GM12873 (cell line): ENCODE measurements at regions not wholly inside any gene's neighbourhood (a gene's known extent, or its start where the extent isn't known, plus 50 kb on each side); places are given as distances from the start of the nearest gene placed in this dataset.

Experiments used
- CTCF ChIP-seq: IDR thresholded peaks from 2 replicates; pipeline ENCODE4 v1.5.1; 2012; ENCODE audit warnings: low read depth, mild to moderate bottlenecking, moderate library complexity, low read length, control low read depth; ENCODE audit not compliant: insufficient read depth; ENCODE audit errors: missing control alignments

GRCh38 chr2:47253447-47253846, 77.1 kb upstream of the CALM2 start:
- TF ChIP-seq CTCF: no peak

- no peak for TF ChIP-seq CTCF
These were observed 75.0 kb upstream of the CALM2 start for GRCh38 chr2:47251404-47251675.

GRCh38 chr2:47250586-47251403, 74.5 kb upstream of the CALM2 start:
- TF ChIP-seq CTCF: no peak

GRCh38 chr2:47249931-47250330, 73.6 kb upstream of the CALM2 start:
- TF ChIP-seq CTCF: no peak

- no peak for TF ChIP-seq CTCF
These were observed 73.0 kb upstream of the CALM2 start for GRCh38 chr2:47249157-47249900.

GRCh38 chr2:47243596-47244323, 67.4 kb upstream of the CALM2 start:
- TF ChIP-seq CTCF: no peak

- TF ChIP-seq CTCF: no peak
These were observed 65.4 kb upstream of the CALM2 start for GRCh38 chr2:47241715-47242114.
